NOMO-1 (cell line): ENCODE measurements at regions not wholly inside any gene's neighbourhood (a gene's known extent, or its start where the extent isn't known, plus 50 kb on each side); places are given as distances from the start of the nearest gene placed in this dataset.
A peak's percentile ranks its signal among the peaks of the same experiment; 100 is the strongest.
"Not testable (repeated sequence)": the region's sequence is repeated elsewhere in the genome, so short reads cannot be mapped to it uniquely, and the experiment has no call there.

ENCODE experiments used
- DNase-seq, 2 experiments: peaks; one replicate each; lab custom pipeline; 2025; ENCODE audit not compliant: unreplicated experiment in 2 of 2; lab: John Stamatoyannopoulos, UW

GRCh38 chr7:83832009-83832408 is 183.1 kb upstream of the SEMA3E start:
- DNase-seq = no peak

- DNase-seq = no peak
Measured at GRCh38 chr7:83827036-83827435, 178.1 kb upstream of the SEMA3E start.

- no peak for DNase-seq
Measured at GRCh38 chr7:83824214-83824613, 175.3 kb upstream of the SEMA3E start.

GRCh38 chr7:83821866-83822265 is 172.9 kb upstream of the SEMA3E start:
- no peak for DNase-seq

- no peak for DNase-seq
Measured at GRCh38 chr7:83820641-83821040, 171.7 kb upstream of the SEMA3E start.

- peak in 1 of 2 experiments; percentile 8 for DNase-seq
Measured at GRCh38 chr7:83819911-83820310, 171.0 kb upstream of the SEMA3E start.

- no peak for DNase-seq
Measured at GRCh38 chr7:83814480-83814879, 165.5 kb upstream of the SEMA3E start.

- not testable (repeated sequence) for DNase-seq
Measured at GRCh38 chr7:83812563-83812962, 163.6 kb upstream of the SEMA3E start.

- no peak for DNase-seq
Measured at GRCh38 chr7:83808982-83809381, 160.0 kb upstream of the SEMA3E start.

- DNase-seq = no peak
Measured at GRCh38 chr7:83807774-83808173, 158.8 kb upstream of the SEMA3E start.

GRCh38 chr7:83806538-83806937 is 157.6 kb upstream of the SEMA3E start:
- no peak for DNase-seq

GRCh38 chr7:83799333-83799732 is 150.4 kb upstream of the SEMA3E start:
- peak in 1 of 2 experiments; percentile 40 for DNase-seq

- peak in 1 of 2 experiments; percentile 17 for DNase-seq
Measured at GRCh38 chr7:83798489-83798888, 149.6 kb upstream of the SEMA3E start.

- no peak for DNase-seq
Measured at GRCh38 chr7:83796760-83797159, 147.8 kb upstream of the SEMA3E start.

- DNase-seq = no peak
Measured at GRCh38 chr7:83794829-83795228, 145.9 kb upstream of the SEMA3E start.

GRCh38 chr7:83793558-83793957 is 144.6 kb upstream of the SEMA3E start:
- no peak for DNase-seq

GRCh38 chr7:83791737-83792136 is 142.8 kb upstream of the SEMA3E start:
- no peak for DNase-seq

GRCh38 chr7:83786858-83787257 is 137.9 kb upstream of the SEMA3E start:
- DNase-seq = no peak

- no peak for DNase-seq
Measured at GRCh38 chr7:83782628-83783027, 133.7 kb upstream of the SEMA3E start.

GRCh38 chr7:83778073-83778443 is 129.1 kb upstream of the SEMA3E start:
- no peak for DNase-seq

- DNase-seq = no peak
Measured at GRCh38 chr7:83777406-83778072, 128.6 kb upstream of the SEMA3E start.

GRCh38 chr7:83769407-83769806 is 120.5 kb upstream of the SEMA3E start:
- DNase-seq = no peak

- DNase-seq = no peak
Measured at GRCh38 chr7:83751217-83751616, 102.3 kb upstream of the SEMA3E start.
